K562 (cell line): ENCODE measurements at regions not wholly inside any gene's neighbourhood (a gene's known extent, or its start where the extent isn't known, plus 50 kb on each side); places are given as distances from the start of the nearest gene placed in this dataset.
"Not testable (repeated sequence)": the region's sequence is repeated elsewhere in the genome, so short reads cannot be mapped to it uniquely, and the experiment has no call there.

Experiments used
- ARID1B ChIP-seq: fragments of 450-650 bp; IDR thresholded peaks from 2 replicates; pipeline ENCODE4 v1.6.1; 2016; ENCODE audit warnings: antibody characterized with exemption, mild to moderate bottlenecking, inconsistent platforms
- POLR2G ChIP-seq: fragments of 200-400 bp; formaldehyde crosslinking; IDR thresholded peaks from 2 replicates; pipeline ENCODE4 v1.6.1; 2017; ENCODE audit warnings: low read depth, mild to moderate bottlenecking, antibody characterized with exemption, low read length, moderate library complexity
- RAD21 ChIP-seq, 2 experiments: fragments of 250-450 bp in 1 of 2; fragments of 450-650 bp in 1 of 2; sonication (Bioruptor Pico) in 1 of 2; formaldehyde crosslinking in 1 of 2; IDR thresholded peaks in 1 of 2; conservative IDR thresholded peaks in 1 of 2; 2 replicates each; pipeline versions ENCODE4 v1.4.0 to v1.8.0; 2020 to 2022; ENCODE audit warnings: mild to moderate bottlenecking in 2 of 2, moderate library complexity in 1 of 2
- SMC3 ChIP-seq: conservative IDR thresholded peaks from 2 replicates; pipeline ENCODE4 v1.6.1; 2011; ENCODE audit warnings: low read depth, low read length, improper control_type of control experiment; ENCODE audit not compliant: insufficient read depth
- XRCC3 ChIP-seq: fragments of 450-650 bp; IDR thresholded peaks from 2 replicates; pipeline ENCODE4 v1.6.1; 2017; ENCODE audit warnings: mild to moderate bottlenecking, moderate library complexity

DNA sequence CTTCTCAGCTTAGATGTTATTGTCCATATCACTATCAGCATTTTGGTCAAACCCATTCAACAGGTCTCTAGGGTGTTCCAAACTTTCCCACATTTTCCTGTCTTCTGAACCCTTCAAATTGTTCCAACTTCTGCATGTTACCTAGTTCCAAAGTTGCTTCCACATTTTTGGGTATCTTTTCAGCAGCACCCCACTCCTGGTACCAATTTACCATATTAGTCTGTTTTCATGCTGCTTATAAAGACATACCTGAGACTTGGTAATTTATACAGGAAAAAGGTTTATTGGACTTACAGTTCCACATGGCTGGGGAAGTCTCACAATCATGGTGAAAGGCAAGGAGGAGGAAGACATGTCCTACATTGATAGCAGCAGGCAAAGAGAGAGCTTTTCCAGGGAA lies 1187.6 kb downstream of the MRPL39 start:
- not testable (repeated sequence) for TF ChIP-seq POLR2G; ARID1B; RAD21 (CRISPR knock-in tag; conservative IDR thresholded peaks at IDR 0.05 in 1 of 2, IDR thresholded peaks at IDR 0.05 in 1 of 2); XRCC3; SMC3
